GM12878 (cell line): ENCODE measurements at regions not wholly inside any gene's neighbourhood (a gene's known extent, or its start where the extent isn't known, plus 50 kb on each side); places are given as distances from the start of the nearest gene placed in this dataset.

Experiments
- BCL11A ChIP-seq: IDR thresholded peaks from 2 replicates; pipeline ENCODE4 v1.6.1; 2011; ENCODE audit warnings: low read depth, low read length
- FOS ChIP-seq: IDR thresholded peaks from 3 replicates; pipeline ENCODE4 v1.6.1; 2011; ENCODE audit warnings: borderline replicate concordance; ENCODE audit not compliant: insufficient read length; ENCODE audit errors: extremely low read depth
- HSF1 ChIP-seq: fragments of 150-350 bp; IDR thresholded peaks from 2 replicates; pipeline ENCODE4 v1.6.1; 2014; ENCODE audit warnings: mild to moderate bottlenecking, low read depth, low read length
- MAX ChIP-seq: IDR thresholded peaks from 2 replicates; pipeline ENCODE4 v1.6.1; 2012; ENCODE audit warnings: low read depth, low read length, improper control_type of control experiment
- POLR2AphosphoS5 ChIP-seq: IDR thresholded peaks from 2 replicates; pipeline ENCODE4 v1.6.1; 2011; ENCODE audit warnings: mild to moderate bottlenecking, low read length, inconsistent platforms
- RBBP5 ChIP-seq: fragments of 200-600 bp; sonication (generic); conservative IDR thresholded peaks from 2 replicates; pipeline ENCODE4 v1.6.1; 2016
- REST ChIP-seq: IDR thresholded peaks from 2 replicates; pipeline ENCODE4 v1.6.1; 2012; ENCODE audit warnings: mild to moderate bottlenecking, low read depth, low read length
- STAT3 ChIP-seq: IDR thresholded peaks from 2 replicates; pipeline ENCODE4 v1.6.1; 2011; ENCODE audit warnings: low read depth, low read length, improper control_type of control experiment
- ZNF384 ChIP-seq: IDR thresholded peaks from 2 replicates; pipeline ENCODE4 v1.6.1; 2012; ENCODE audit warnings: low read depth, mild to moderate bottlenecking, low read length, improper control_type of control experiment, borderline replicate concordance

GRCh38 chr5:97547999-97548738 lies 365.1 kb upstream of the RIOK2 start:
- TF ChIP-seq STAT3 (no peak), MAX (no peak), POLR2AphosphoS5 (no peak), ZNF384 (no peak), HSF1 (no peak), BCL11A (peak; percentile 95), FOS (no peak), REST (no peak), RBBP5 (no peak)
